Inflammatory macrophage treated with lipopolysaccharide for 4 hours (primary cell): ENCODE measurements at regions not wholly inside any gene's neighbourhood (a gene's known extent, or its start where the extent isn't known, plus 50 kb on each side); places are given as distances from the start of the nearest gene placed in this dataset.

Source experiments
- DNase-seq: peaks from one replicate; pipeline ENCODE4 v3.0.0-alpha.2; 2020

GRCh38 chr18:10258836-10259474 is 195.5 kb upstream of the APCDD1 start:
- peak; percentile 52 for DNase-seq

- no peak for DNase-seq
Measured at GRCh38 chr18:10259901-10260300, 194.5 kb upstream of the APCDD1 start.

GRCh38 chr18:10261344-10262276 is 192.8 kb upstream of the APCDD1 start:
- DNase-seq: peak; percentile 85

- DNase-seq: no peak
Measured at GRCh38 chr18:10262566-10262965, 191.9 kb upstream of the APCDD1 start.

GRCh38 chr18:10264260-10264659 is 190.2 kb upstream of the APCDD1 start:
- no peak for DNase-seq

GRCh38 chr18:10265560-10266333 is 188.7 kb upstream of the APCDD1 start:
- peak; percentile 50 for DNase-seq

- DNase-seq: no peak
Measured at GRCh38 chr18:10266334-10266590, 188.2 kb upstream of the APCDD1 start.

GRCh38 chr18:10269261-10269660 is 185.2 kb upstream of the APCDD1 start:
- DNase-seq: no peak

- DNase-seq: no peak
Measured at GRCh38 chr18:10270151-10270571, 184.3 kb upstream of the APCDD1 start.

GRCh38 chr18:10271481-10271880 is 183.0 kb upstream of the APCDD1 start:
- no peak for DNase-seq

GRCh38 chr18:10274301-10274700 is 180.1 kb upstream of the APCDD1 start:
- DNase-seq: no peak

GRCh38 chr18:10275486-10275885 is 178.9 kb upstream of the APCDD1 start:
- DNase-seq: peak; percentile 59

GRCh38 chr18:10278265-10278664 is 176.2 kb upstream of the APCDD1 start:
- no peak for DNase-seq

- no peak for DNase-seq
Measured at GRCh38 chr18:10279471-10279870, 175.0 kb upstream of the APCDD1 start.

GRCh38 chr18:10279905-10280644 is 174.4 kb upstream of the APCDD1 start:
- DNase-seq: no peak

- no peak for DNase-seq
Measured at GRCh38 chr18:10284540-10285282, 169.7 kb upstream of the APCDD1 start.

GRCh38 chr18:10285283-10285640 is 169.2 kb upstream of the APCDD1 start:
- peak; percentile 29 for DNase-seq

- DNase-seq: no peak
Measured at GRCh38 chr18:10286580-10287150, 167.8 kb upstream of the APCDD1 start.

GRCh38 chr18:10289251-10289650 is 165.2 kb upstream of the APCDD1 start:
- DNase-seq: no peak

GRCh38 chr18:10289951-10290637 is 164.3 kb upstream of the APCDD1 start:
- DNase-seq: peak; percentile 44

- DNase-seq: peak; percentile 33
Measured at GRCh38 chr18:10290638-10291235, 163.7 kb upstream of the APCDD1 start.
